HG03565 (cell line): ENCODE measurements at regions not wholly inside any gene's neighbourhood (a gene's known extent, or its start where the extent isn't known, plus 50 kb on each side); places are given as distances from the start of the nearest gene placed in this dataset.
"Not testable (repeated sequence)": the region's sequence is repeated elsewhere in the genome, so short reads cannot be mapped to it uniquely, and the experiment has no call there.

ENCODE experiments used
- ATAC-seq: cut with Tn5 transposase; IDR thresholded peaks from one replicate; pipeline ENCODE4 v1.9.1; 2021; ENCODE audit warnings: mild to moderate bottlenecking, moderate library complexity; ENCODE audit not compliant: unreplicated experiment

DNA sequence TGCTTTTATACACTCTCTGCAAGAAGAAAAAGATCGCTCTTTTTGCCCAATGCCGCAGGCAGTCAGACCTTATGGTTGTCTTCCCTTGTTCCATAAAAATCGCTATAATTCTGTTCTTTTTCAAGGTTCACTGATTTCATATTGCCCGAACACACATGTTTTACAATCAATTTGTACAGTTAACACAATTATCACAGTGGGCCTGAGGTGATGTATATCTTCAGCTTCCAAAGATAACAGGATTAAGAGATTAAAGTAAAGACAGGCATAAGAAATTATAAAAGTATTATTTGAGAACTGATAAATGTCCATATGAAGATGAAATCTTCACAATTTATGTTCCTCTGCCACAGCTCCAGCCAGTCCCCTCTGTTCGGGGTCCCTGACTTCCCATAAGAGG is 703.4 kb upstream of the RAG2 start:
- ATAC-seq, result not testable (repeated sequence)

DNA sequence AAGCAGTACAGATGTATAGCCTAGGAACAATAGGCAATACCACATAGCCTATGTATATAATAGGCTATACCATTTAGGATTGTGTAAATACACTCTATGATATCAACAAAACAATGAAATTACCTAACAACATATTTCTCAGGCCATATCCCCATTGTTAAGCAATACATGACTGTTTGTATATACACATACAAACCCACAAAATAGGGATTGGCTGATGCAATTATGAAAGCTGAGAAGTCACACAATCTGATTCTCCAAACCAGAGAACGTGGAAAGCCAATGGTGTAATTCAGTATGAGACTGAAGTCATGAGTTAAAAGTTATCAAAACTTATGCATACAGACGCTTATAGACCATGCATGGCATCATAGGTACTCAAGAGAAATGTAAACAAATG is 700.1 kb upstream of the RAG2 start:
- ATAC-seq, result no peak

DNA sequence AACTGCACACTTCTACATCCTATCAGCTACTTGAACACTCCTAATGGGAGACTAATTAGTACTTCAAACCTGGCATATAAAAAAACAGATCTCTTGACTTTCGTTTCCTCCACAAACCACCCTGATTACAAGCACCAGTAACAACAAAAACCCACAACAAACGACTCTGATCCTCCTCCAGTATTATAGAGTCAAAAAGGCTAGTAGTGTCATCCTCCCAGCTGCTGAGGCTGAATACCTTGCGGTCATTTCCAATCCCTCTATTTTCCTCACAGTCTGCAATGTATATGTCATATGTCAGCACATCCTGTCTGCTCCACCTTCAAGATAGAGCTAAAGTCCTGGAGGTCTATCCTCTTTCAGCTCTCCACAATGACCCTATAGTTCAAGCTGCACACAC is 688.9 kb upstream of the RAG2 start:
- no peak for ATAC-seq

DNA sequence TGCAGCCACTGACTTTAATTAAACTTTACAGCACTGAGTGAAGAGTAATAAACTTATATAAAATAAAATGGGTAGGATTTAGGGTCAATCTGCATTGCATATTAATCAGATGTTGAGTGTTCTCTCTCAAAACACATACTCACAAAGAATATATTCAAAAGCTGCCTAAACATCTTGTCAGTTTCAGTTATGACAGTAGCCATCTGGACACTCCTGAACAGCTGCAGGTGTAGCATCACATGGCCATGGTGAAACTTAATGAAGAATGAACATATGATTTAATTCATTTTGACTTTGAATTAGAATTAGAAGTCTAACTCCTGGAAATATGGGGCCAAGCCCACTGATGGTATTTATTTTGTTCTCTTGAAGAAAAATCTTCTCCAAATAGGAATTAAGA is 684.3 kb upstream of the RAG2 start:
- no peak for ATAC-seq

DNA sequence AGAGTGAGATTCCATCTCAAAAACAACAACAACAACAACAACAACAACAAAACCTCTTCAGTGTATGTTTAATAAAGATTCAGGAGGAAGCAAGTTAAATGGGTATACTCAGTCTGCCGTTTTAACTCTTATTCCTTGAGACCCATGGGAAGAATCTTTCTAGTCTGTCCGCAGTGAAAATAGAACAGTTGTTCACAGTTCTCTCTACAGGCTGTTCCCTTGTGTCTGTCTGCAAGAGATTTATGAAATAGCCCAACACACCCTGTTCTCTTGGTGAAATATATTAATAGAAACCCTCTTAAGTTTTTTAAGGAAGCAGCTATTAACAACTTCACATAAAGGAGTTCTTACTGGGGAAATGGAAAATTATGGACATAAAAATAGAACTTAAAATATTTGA is 682.2 kb upstream of the RAG2 start:
- no peak for ATAC-seq

DNA sequence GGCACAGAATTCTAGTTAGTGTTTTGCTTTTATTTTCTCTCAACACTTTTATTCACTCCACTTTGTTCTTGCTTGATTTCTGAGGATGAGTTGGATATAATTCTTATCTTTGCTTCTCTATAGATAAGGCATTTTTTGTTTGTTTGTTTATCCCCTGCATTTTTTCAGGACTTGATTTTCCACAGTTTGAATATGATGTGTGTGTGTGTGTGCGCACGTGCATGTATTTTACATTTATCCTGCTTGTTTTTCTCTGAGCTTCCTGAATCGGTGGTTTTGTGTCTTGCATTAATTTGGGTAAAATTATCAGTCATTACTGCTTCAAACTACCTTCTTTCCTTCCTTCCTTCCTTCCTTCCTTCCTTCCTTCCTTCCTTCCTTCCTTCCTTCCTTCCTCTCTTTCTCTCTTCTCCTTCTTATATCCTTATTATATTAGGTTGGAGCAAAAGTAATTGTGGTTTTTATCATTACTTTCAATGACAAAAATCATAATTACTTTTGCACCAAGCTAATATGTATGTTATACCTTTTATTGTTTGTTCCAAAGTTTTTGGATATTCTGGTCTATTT is 679.9 kb upstream of the RAG2 start:
- ATAC-seq, result no peak

DNA sequence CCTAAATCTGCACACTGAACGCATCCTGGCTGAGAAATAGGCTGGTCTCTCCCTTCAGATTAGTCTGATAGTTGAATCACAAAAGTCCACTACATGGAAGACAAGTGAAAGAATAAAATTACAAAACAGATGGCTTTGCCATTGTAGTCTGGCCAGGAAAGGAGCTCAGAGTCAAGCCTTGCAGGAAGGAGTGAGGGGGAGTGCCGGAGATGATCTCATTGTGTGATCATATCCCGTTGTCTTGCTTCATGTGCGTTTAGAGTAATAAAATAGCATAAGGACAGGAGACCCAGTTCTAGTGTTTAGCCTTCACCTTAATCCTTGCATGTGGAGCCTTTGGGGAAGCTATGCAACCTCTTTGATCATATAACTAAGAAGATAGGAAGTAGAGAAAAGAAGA is 666.7 kb upstream of the RAG2 start:
- ATAC-seq, result no peak

DNA sequence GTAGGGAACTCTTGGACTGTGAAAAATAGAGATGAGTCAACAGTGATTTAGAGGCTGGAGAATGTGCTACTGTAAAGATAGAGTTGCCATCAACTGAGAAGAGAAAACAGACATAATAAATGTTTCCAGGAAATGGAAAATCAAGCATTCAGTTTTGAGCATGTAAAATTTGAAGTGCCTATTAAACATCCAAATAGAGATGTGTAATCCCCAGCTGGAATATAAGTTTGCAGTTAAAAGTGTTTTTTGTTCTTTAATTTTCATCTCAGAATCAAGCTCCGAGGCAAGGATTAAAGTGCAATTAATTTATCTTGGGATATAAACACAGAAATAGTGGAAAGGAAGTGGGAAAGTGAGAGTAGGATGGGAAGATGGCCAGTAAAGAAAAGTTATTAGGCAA is 666.0 kb upstream of the RAG2 start:
- no peak for ATAC-seq

DNA sequence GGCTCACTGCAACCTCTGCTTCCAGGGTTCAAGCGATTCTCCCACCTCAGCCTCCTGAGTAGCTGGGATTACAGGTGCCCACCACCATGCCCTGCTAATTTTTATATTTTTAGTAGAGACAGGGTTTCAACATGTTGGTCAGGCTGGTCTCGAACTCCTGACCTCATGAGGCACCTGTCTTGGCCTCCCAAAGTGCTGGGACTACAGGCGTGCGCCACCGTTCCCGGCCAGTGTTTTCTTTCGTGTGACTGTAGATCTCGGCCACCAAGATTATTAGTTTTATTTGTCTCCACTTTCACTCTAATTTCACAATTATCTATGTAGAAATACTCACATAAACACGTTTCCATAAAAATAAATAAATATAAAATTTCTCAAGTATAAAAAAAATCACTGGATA is 665.4 kb upstream of the RAG2 start:
- ATAC-seq, result not testable (repeated sequence)

DNA sequence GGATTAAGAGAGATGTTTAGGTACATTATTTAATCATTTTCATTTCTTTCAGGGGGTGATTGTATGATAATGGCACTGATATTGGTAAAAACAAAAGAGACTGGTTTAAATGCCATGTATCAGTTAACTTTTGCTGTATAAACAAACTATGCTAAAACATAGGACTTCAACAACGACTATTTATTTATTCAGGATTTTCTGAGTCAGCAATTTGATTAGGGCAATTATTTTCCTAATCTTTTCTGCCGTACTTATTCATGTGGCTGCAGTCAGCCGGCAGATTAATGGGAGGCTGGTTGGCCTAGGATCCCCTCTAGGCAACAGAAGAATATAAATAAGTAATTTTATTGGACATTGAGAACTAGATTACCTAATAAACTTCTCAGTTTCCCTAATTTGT is 661.7 kb upstream of the RAG2 start:
- ATAC-seq, result no peak

DNA sequence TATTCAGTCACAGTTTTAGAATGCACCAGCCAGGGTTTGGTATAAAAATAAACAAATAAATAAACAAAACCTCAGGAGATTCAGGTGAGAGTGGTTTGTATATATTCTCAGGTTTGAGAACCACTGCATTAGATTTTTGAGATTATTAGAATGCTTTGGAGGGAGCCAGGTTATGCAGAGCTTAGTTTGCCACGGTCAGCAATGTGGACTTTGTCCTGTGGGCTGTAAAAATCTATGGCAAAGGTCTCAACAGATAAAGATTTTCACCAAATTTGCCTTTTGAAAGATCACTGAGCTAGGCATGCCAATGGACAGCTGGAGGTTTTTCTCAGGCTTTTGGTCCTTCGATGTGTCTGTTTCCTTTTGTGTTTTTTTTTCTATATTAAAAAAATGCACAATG is 650.1 kb upstream of the RAG2 start:
- no peak for ATAC-seq

DNA sequence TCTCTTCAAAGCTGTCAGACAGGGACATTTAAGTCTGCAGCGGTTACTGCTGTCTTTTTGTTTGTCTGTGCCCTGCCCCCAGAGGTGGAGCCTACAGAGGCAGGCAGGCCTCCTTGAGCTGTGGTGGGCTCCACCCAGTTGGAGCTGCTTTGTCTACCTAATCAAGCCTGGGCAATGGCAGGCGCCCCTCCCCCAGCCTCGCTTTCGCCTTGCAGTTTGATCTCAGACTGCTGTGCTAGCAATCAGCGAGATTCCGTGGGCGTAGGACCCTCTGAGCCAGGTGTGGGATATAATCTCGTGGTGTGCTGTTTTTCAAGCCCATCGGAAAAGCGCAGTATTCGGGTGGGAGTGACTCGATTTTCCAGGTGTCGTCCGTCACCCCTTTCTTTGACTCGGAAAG is 648.1 kb upstream of the RAG2 start:
- not testable (repeated sequence) for ATAC-seq

DNA sequence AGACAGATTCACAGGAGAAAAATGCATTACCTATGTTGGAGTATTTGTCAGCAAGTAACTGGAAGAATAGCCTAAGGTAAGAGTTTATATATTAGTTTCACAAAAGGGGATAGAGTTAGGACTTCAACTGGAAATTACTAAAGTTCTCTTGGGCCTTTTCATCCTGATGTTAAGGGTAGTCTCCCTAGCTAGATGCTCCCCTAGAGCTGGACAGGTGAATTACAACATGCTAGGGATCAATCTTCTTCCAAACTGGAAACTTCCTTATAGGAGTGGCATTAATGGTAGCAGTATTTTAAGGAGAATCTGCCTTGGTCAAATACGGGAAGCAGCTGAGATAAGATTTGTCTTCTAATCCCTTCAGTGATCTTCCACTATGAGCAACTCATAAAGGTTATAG is 632.8 kb upstream of the RAG2 start:
- ATAC-seq, result no peak

DNA sequence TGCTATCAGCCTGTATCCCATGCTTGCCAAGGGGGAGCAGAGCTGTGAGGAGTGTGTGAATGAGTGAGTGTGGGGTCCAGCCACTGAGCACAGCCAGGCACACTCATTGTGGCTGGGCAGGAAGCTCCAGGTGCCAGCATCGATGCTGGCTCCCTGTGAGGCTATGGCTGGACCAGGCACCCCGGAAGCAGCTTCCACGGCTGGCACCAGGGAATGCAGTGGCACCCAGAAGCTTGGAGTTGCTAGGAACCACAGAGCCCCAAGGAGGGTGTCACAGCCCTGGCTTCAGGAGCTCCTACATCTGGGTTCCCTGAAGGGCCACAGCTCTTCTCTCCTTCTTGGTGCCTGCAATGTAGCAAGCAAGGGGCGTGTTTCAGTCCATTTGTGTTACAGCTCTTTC is 625.9 kb upstream of the RAG2 start:
- ATAC-seq, result no peak

DNA sequence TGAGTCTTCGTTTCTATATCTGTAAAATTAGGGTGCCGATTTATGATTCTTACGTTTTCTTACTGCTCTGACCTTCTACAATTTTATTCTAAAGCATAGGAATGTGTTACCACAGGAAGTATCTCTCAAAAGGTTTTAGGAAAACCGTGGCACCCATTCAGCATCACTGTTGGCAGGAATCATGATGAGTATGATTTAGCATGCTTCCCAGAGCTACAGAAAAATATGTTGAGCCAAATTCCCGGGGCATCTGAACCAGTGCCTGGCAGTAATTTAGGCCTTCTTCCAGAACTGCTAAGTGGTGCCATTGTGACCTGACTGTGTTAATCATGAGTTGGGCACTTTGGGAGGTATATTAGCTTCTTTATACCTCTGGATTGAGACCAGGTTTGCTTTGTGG is 605.0 kb upstream of the RAG2 start:
- no peak for ATAC-seq

DNA sequence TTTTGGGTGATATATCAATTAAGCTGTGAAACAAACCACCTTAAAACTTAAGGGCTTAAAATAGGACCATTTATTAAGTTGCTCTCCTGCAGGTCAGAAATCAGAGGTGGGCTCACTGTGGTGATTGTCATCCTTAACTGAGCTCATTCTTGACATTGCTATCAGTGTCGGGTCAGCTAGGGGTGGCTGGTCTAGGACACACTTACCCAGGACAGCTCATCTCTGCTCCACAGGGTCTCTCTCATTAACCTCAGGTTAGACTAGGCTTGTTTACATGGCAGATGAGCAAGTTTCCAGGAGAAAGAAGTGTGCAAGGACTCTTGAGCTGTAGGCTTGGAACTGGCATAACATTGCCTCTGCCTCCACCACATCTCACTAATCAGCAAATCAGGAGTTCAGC is 601.0 kb upstream of the RAG2 start:
- no peak for ATAC-seq

DNA sequence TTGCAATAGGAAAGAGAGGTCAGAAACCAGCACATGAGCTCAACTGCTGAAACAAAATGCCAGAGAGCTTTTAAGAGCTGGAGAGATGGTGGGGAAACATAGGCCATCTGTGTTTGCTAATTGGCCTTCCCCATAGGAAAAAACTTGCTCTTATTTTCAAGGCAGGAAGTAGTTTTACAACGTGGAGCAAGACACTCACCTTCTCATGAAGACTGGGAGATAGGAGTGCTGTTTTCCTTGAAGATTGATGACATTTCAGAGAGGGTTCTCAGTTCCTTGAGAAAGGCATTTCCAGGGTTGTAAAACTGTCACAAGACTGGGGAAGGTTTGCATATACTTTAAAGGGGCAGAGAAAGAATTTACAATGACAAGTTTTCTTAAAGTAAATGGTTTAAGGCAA is 586.3 kb upstream of the RAG2 start:
- ATAC-seq, result no peak

DNA sequence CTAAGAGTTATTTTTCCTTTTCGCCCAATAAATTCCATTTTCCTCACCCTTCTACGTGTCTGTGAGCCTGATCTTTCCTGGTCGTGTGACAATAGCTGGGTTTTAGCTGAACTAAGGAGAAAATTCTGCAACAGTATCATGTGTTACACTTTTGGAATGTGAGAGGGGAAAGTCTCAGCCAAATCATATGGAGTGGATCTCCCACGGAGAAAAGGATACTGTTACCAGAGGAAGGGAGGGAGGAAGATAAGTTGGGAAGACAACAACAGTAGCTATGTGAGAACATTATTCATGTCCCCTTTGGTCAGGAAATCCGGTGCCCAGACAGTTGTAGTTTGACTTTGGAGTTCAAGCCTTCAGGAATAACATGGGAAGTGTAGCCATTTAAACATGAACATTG is 584.0 kb upstream of the RAG2 start:
- no peak for ATAC-seq

DNA sequence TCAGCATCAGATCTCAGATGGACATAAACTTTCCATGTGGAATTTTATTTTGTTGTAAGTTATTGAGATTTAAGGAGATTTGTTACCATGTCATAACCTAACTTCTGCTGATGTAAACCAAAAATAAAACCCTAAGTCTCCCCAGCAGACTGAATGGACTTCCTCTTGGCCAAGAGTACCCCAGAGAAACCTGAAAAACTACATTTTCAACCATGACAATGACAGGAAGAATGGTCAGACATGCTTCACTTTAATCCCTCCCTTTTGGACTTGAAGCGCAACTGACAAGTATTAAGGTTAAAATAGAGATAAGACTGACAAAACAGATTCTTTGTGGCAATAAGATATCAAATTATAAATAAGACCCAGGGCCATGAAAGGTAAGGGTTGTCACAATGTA is 579.7 kb upstream of the RAG2 start:
- no peak for ATAC-seq

DNA sequence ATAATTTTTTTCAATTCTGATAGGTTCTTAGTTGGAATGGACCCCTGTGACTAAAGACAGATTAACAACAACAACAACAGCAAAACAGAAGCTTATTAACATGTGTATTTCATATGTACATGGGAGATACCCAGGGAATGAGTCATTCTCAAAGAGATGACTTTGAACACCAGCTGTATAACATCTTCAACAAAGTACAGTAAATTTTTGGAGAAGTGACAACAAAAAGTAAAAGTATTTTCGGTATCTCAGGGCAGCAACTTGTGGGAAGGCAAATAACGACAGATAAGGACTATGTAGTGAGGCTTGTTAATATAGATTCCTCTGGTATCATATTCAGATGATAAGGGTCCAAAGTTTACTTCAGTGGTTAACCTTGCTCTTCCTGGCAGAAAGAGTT is 573.4 kb upstream of the RAG2 start:
- no peak for ATAC-seq

DNA sequence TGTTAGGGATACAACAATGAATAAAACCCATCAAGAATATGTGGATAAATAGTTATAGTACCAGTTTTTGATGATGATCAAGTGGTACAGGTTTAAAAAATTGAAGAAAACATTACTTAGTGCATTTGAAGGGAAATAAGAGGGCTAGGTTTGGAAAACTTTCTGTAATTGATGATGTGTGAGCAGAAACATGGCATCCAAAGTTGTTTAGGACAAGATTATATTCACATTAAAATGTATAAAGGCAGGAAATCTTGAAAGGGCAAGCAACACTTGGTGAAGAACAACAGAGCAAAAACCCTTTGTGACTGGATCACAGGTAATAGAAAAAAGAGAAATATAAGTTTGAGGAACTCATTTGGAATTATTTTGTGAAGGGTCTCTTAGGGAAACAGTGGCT is 572.3 kb upstream of the RAG2 start:
- ATAC-seq, result no peak

DNA sequence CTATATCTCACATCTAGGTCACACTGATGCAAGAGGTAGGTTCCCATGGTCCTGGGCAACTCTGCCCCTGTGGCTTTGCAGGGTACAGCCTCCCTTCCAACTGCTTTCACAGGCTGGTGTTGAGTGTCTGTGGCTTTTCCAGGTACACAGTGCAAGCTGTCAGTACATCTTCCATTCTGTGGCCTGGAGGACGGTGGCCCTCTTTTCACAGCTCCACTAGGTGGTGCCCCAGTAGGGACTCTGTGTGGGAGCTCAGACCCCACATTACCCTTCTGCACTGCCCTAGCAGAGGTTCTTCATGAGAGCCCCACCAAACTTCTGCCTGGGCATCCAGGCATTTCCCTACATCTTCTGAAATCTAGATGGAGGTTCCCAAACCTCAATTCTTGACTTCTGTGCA is 547.4 kb upstream of the RAG2 start:
- ATAC-seq, result not testable (repeated sequence)

DNA sequence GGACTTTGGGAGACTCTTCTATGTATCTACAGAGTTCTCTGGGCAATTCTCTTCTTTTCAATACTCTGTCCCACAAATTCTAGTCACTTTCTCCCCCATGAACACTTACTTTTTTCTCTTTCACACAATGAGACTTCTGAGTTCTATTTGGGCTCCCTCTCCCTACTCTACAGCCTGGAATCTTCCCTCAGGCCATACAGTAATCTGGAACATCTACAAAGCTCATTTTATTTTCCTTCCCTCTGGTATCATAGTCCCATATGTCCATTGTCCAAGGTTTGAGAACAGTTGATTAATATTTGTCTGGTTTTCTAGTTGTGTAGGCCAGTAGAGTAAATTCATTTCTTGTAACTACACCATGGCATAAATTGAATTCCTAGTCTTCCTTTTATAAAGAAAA is 544.6 kb upstream of the RAG2 start:
- ATAC-seq, result no peak

DNA sequence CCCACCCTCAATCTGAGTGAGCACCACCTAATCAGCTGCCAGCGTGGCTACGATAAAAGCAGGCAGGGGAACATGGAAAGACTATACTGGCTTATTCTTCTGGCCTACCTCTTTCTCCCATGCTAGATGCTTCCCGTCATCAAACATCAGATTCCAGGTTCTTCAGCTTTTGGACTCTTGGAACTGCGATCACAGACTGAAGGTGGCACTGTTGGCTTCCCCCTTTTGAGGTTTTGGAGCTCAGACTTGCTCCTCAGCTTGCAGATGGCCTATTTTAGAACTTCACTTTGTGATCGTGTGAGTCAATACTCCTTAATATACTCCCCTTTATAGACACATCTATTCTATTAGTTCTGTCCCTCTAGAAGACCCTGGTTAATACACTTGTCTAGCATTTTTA is 543.7 kb upstream of the RAG2 start:
- no peak for ATAC-seq
